ENCODE measurements at regions not wholly inside any gene's neighbourhood (a gene's known extent, or its start where the extent isn't known, plus 50 kb on each side); places are given as distances from the start of the nearest gene placed in this dataset.
"Not testable (repeated sequence)": the region's sequence is repeated elsewhere in the genome, so short reads cannot be mapped to it uniquely, and the experiment has no call there.

- no peak for DNase-seq
Measured at GRCh38 chr4:58871509-58871908, 1761.3 kb upstream of the IGFBP7 start.

- DNase-seq, result no peak
Measured at GRCh38 chr4:58849026-58849425, 1738.8 kb upstream of the IGFBP7 start.

GRCh38 chr4:58843455-58843854 is 1733.3 kb upstream of the IGFBP7 start:
- no peak for DNase-seq

GRCh38 chr4:58833126-58833525 is 1722.9 kb upstream of the IGFBP7 start:
- DNase-seq, result no peak

- no peak for DNase-seq
Measured at GRCh38 chr4:58825278-58825677, 1715.1 kb upstream of the IGFBP7 start.

GRCh38 chr4:58818560-58818959 is 1708.4 kb upstream of the IGFBP7 start:
- not testable (repeated sequence) for DNase-seq

- DNase-seq, result no peak
Measured at GRCh38 chr4:58809948-58810347, 1699.8 kb upstream of the IGFBP7 start.

- DNase-seq, result no peak
Measured at GRCh38 chr4:58809366-58809765, 1699.2 kb upstream of the IGFBP7 start.

- no peak for DNase-seq
Measured at GRCh38 chr4:58808817-58809216, 1698.6 kb upstream of the IGFBP7 start.

- DNase-seq, result no peak
Measured at GRCh38 chr4:58807843-58808615, 1697.8 kb upstream of the IGFBP7 start.

GRCh38 chr4:58776627-58777026 is 1666.4 kb upstream of the IGFBP7 start:
- no peak for DNase-seq

GRCh38 chr4:58767598-58767997 is 1657.4 kb upstream of the IGFBP7 start:
- no peak for DNase-seq

GRCh38 chr4:58766763-58767162 is 1656.6 kb upstream of the IGFBP7 start:
- DNase-seq, result no peak

GRCh38 chr4:58761563-58761962 is 1651.4 kb upstream of the IGFBP7 start:
- DNase-seq, result no peak

GRCh38 chr4:58760737-58761136 is 1650.6 kb upstream of the IGFBP7 start:
- DNase-seq, result no peak

GRCh38 chr4:58760100-58760499 is 1649.9 kb upstream of the IGFBP7 start:
- no peak for DNase-seq

- DNase-seq, result no peak
Measured at GRCh38 chr4:58749206-58749605, 1639.0 kb upstream of the IGFBP7 start.

GRCh38 chr4:58740897-58741296 is 1630.7 kb upstream of the IGFBP7 start:
- DNase-seq, result no peak

- DNase-seq, result no peak
Measured at GRCh38 chr4:58739275-58739674, 1629.1 kb upstream of the IGFBP7 start.

GRCh38 chr4:58738375-58738774 is 1628.2 kb upstream of the IGFBP7 start:
- no peak for DNase-seq

- no peak for DNase-seq
Measured at GRCh38 chr4:58734030-58734674, 1624.0 kb upstream of the IGFBP7 start.

- DNase-seq, result no peak
Measured at GRCh38 chr4:58732973-58733372, 1622.8 kb upstream of the IGFBP7 start.

- no peak for DNase-seq
Measured at GRCh38 chr4:58723954-58724353, 1613.8 kb upstream of the IGFBP7 start.

GRCh38 chr4:58711039-58711438 is 1600.9 kb upstream of the IGFBP7 start:
- DNase-seq, result no peak

GRCh38 chr4:58688568-58688967 is 1578.4 kb upstream of the IGFBP7 start:
- DNase-seq, result no peak
